HCT116 (cell line): ENCODE measurements at regions not wholly inside any gene's neighbourhood (a gene's known extent, or its start where the extent isn't known, plus 50 kb on each side); places are given as distances from the start of the nearest gene placed in this dataset.

Source experiments
- ATAC-seq: fragments of 200-7000 bp; cut with Tn5 transposase; 2 replicates; pipeline ENCODE4 v1.9.1; 2020; ENCODE audit warnings: mild to moderate bottlenecking, moderate library complexity
- BruUV-seq: library from RNA; stranded (reverse); fragments of 400-500 nt; replicated peaks from 2 replicates; lab custom pipeline; 2021; lab: Mats Ljungman, UMichigan
- CTCF ChIA-PET: fragments of 300-600 bp; sonication (Branson Sonifier 250); formaldehyde crosslinking; loops from one replicate; lab custom pipeline; 2021; ENCODE audit warnings: antibody characterized with exemption; lab: Charles Lee
- POLR2A ChIA-PET: fragments of 300-600, 350-600 bp; sonication (Branson Sonifier 250); formaldehyde crosslinking; loops from one replicate; lab custom pipeline; 2021; ENCODE audit warnings: antibody characterized with exemption; lab: Charles Lee
- RAD21 ChIA-PET, 2 experiments: fragments of 300-600 bp; sonication (Branson Sonifier 250); formaldehyde crosslinking; loops; one replicate each; lab custom pipeline; 2023; ENCODE audit warnings: low total read pairs in 2 of 2; ENCODE audit not compliant: uncharacterized antibody in 2 of 2, unreplicated experiment in 2 of 2, low non-redundant PET in 1 of 2; lab: Charles Lee
- DNase-seq: peaks from one replicate; pipeline ENCODE4 v3.0.0-alpha.2; 2010; ENCODE audit warnings: low read depth, low spot score
- H2AFZ ChIP-seq: fragments of 200-600 bp; shearing (Covaris generic), sonication (generic); 2 replicates; pipeline ENCODE4 v1.6.1; 2017; ENCODE audit warnings: low read depth, mixed run types, mixed read lengths, antibody characterized with exemption, low read length; ENCODE audit not compliant: poor library complexity, severe bottlenecking
- H3K27ac ChIP-seq: 2 replicates; pipeline ENCODE4 v1.5.1; 2012; ENCODE audit warnings: low read depth, low read length
- H3K27me3 ChIP-seq: fragments of 200-600 bp; sonication (generic); 2 replicates; pipeline ENCODE4 v1.6.1; 2016; ENCODE audit warnings: mixed run types, low read length, mixed read lengths; ENCODE audit not compliant: insufficient read depth
- H3K36me3 ChIP-seq, 2 experiments: fragments of 200-500 bp in 1 of 2; fragments of 200-600 bp in 1 of 2; sonication (Bioruptor generic) in 1 of 2; sonication (generic) in 1 of 2; 2 replicates each; pipeline versions ENCODE4 v1.5.1 to v1.6.1; 2014 to 2016; ENCODE audit warnings: low read length in 2 of 2, inconsistent platforms in 1 of 2, mixed read lengths in 1 of 2, mixed run types in 1 of 2; ENCODE audit not compliant: insufficient read depth in 2 of 2, control insufficient read depth in 1 of 2
- H3K4me1 ChIP-seq, 2 experiments: fragments of 200-600 bp in 1 of 2; sonication (generic) in 1 of 2; 2 replicates each; pipeline versions ENCODE4 v1.5.1 to v1.6.1; 2012 to 2017; ENCODE audit warnings: low read length in 2 of 2, inconsistent platforms in 1 of 2, mild to moderate bottlenecking in 1 of 2, mixed read lengths in 1 of 2, mixed run types in 1 of 2, moderate library complexity in 1 of 2; ENCODE audit not compliant: insufficient read depth in 2 of 2, control insufficient read depth in 1 of 2
- H3K4me2 ChIP-seq: fragments of 200-600 bp; sonication (generic); 2 replicates; pipeline ENCODE4 v1.6.1; 2017; ENCODE audit warnings: mixed run types, low read length, mixed read lengths
- H3K4me3 ChIP-seq, 2 experiments: fragments of 200-600 bp in 1 of 2; sonication (generic) in 1 of 2; replicated peaks in 1 of 2; 2 replicates each; pipeline ENCODE4 v1.5.1; 2011 to 2016; ENCODE audit warnings: low read length in 2 of 2, control low read depth in 1 of 2, low read depth in 1 of 2, mild to moderate bottlenecking in 1 of 2, mixed read lengths in 1 of 2, mixed run types in 1 of 2
- H3K79me2 ChIP-seq: fragments of 200-600 bp; sonication (generic); 2 replicates; pipeline ENCODE4 v1.6.1; 2017; ENCODE audit warnings: mild to moderate bottlenecking, mixed run types, low read length, moderate library complexity, mixed read lengths; ENCODE audit not compliant: insufficient read depth
- H3K9ac ChIP-seq: fragments of 200-600 bp; sonication (generic); 2 replicates; pipeline ENCODE4 v1.6.1; 2016; ENCODE audit warnings: low read length, mixed read lengths
- H3K9me2 ChIP-seq: fragments of 200-600 bp; sonication (generic), shearing (Covaris generic); 2 replicates; pipeline ENCODE4 v1.6.1; 2017; ENCODE audit warnings: mixed run types, mild to moderate bottlenecking, moderate library complexity; ENCODE audit not compliant: insufficient read depth
- H3K9me3 ChIP-seq, 2 experiments: fragments of 200-500 bp in 1 of 2; fragments of 200-600 bp in 1 of 2; sonication (Bioruptor generic) in 1 of 2; sonication (generic) in 1 of 2; 2 replicates each; pipeline ENCODE4 v1.6.1; 2014 to 2017; ENCODE audit warnings: low read length in 2 of 2, mixed read lengths in 2 of 2, inconsistent platforms in 1 of 2, low read depth in 1 of 2, mild to moderate bottlenecking in 1 of 2, mixed run types in 1 of 2, moderate library complexity in 1 of 2; ENCODE audit not compliant: control insufficient read depth in 1 of 2, insufficient read depth in 1 of 2
- H4K20me1 ChIP-seq: fragments of 200-600 bp; sonication (generic), shearing (Covaris generic); 2 replicates; pipeline ENCODE4 v1.6.1; 2017; ENCODE audit warnings: mixed run types, mild to moderate bottlenecking, moderate library complexity; ENCODE audit not compliant: insufficient read depth
- CBX3 ChIP-seq: IDR thresholded peaks from 2 replicates; pipeline ENCODE4 v1.6.1; 2012; ENCODE audit warnings: low read depth
- EGR1 ChIP-seq: IDR thresholded peaks from 2 replicates; pipeline ENCODE4 v1.6.1; 2012; ENCODE audit warnings: low read depth
- ELF1 ChIP-seq: IDR thresholded peaks from 2 replicates; pipeline ENCODE4 v1.6.1; 2012; ENCODE audit warnings: low read depth, borderline replicate concordance
- EZH2 ChIP-seq: fragments of 200-600 bp; sonication (generic); IDR thresholded peaks from 2 replicates; pipeline ENCODE4 v1.6.1; 2017; ENCODE audit warnings: antibody characterized with exemption, mixed run types
- FOSL1 ChIP-seq: IDR thresholded peaks from 2 replicates; pipeline ENCODE4 v1.6.1; 2012; ENCODE audit warnings: low read depth
- JUND ChIP-seq: IDR thresholded peaks from 2 replicates; pipeline ENCODE4 v1.6.1; 2012
- POLR2A ChIP-seq: IDR thresholded peaks from 2 replicates; pipeline ENCODE4 v1.7.0; 2011; ENCODE audit warnings: borderline replicate concordance; ENCODE audit not compliant: insufficient read depth, insufficient read length; ENCODE audit errors: extremely low read depth
- POLR2AphosphoS5 ChIP-seq: IDR thresholded peaks from 2 replicates; pipeline ENCODE4 v1.6.1; 2011; ENCODE audit warnings: mild to moderate bottlenecking, low read depth, low read length, moderate library complexity
- SIN3A ChIP-seq: IDR thresholded peaks from 2 replicates; pipeline ENCODE4 v1.6.1; 2012; ENCODE audit warnings: low read depth
- SP1 ChIP-seq: IDR thresholded peaks from 2 replicates; pipeline ENCODE4 v1.6.1; 2012; ENCODE audit warnings: low read depth
- TCF7L2 ChIP-seq: IDR thresholded peaks from 2 replicates; pipeline ENCODE4 v1.7.0; 2011; ENCODE audit warnings: borderline replicate concordance, inconsistent platforms; ENCODE audit not compliant: insufficient read depth, insufficient read length; ENCODE audit errors: extremely low read depth
- YY1 ChIP-seq: IDR thresholded peaks from 2 replicates; pipeline ENCODE4 v1.6.1; 2011; ENCODE audit warnings: low read length, low read depth, moderate library complexity, mild to moderate bottlenecking; ENCODE audit not compliant: insufficient replicate concordance; ENCODE audit errors: extremely low read depth
- ZFX ChIP-seq: fragments of 450-650 bp; IDR thresholded peaks from 2 replicates; pipeline ENCODE4 v1.6.1; 2017
- ZNF274 ChIP-seq: fragments of 200-500 bp; sonication (Bioruptor generic); IDR thresholded peaks from 2 replicates; pipeline ENCODE4 v1.6.1; 2014; ENCODE audit warnings: mild to moderate bottlenecking, low read depth, low read length, inconsistent platforms
- intact Hi-C: fragments of 100-400 bp; cut with micrococcal nuclease; formaldehyde crosslinking; loops from 2 replicates; pipeline ENCODE4 v1.10.0; 2022
- TF ChIP-seq, protein P1 (sequence below): IDR thresholded peaks from 2 replicates; pipeline ENCODE4 v1.6.1; 2012
- TF ChIP-seq, protein P2 (sequence below), 3 experiments: fragments of 200-600 bp in 1 of 3; sonication (generic) in 1 of 3; IDR thresholded peaks in 2 of 3; conservative IDR thresholded peaks in 1 of 3; 2 replicates each; pipeline ENCODE4 v1.5.1; 2012 to 2017; ENCODE audit warnings: low read depth in 2 of 3, low read length in 2 of 3, antibody characterized with exemption in 1 of 3, borderline replicate concordance in 1 of 3, control low read depth in 1 of 3, mild to moderate bottlenecking in 1 of 3, mixed read lengths in 1 of 3, mixed run types in 1 of 3, moderate library complexity in 1 of 3; ENCODE audit not compliant: insufficient read depth in 1 of 3
- TF ChIP-seq, protein P3 (sequence below): IDR thresholded peaks from 2 replicates; pipeline ENCODE4 v1.6.1; 2012; ENCODE audit warnings: low read depth
- TF ChIP-seq, protein P4 (sequence below): IDR thresholded peaks from 2 replicates; pipeline ENCODE4 v1.6.1; 2011; ENCODE audit warnings: mild to moderate bottlenecking, low read length, moderate library complexity; ENCODE audit not compliant: insufficient replicate concordance; ENCODE audit errors: extremely low read depth

DNA sequence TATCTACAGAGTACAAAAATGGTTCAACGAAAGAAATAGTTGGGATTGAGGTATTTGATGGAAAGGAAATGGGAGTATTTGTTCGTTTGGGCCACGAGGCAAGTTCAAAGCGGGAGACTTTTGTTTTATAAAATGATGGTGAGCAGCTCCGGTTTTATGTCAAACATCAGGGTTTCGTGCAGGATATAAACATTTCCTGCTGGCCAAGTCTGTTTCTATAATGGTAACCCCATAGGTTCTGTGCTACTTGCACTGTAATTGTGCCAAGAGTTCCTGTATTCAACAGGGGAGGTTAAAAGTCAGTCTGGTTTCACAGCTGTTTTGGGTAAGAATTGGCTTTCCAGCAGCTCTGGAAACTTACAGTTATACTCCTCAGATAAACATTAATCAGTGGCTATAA lies 290.3 kb upstream of the NRIP1 start (continued):
- no peak for TF ChIP-seq ZNF274
- no peak for TF ChIP-seq SP1
- TF ChIP-seq, protein P1, sequence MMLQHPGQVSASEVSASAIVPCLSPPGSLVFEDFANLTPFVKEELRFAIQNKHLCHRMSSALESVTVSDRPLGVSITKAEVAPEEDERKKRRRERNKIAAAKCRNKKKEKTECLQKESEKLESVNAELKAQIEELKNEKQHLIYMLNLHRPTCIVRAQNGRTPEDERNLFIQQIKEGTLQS, result no peak
- TF ChIP-seq, protein P2, sequence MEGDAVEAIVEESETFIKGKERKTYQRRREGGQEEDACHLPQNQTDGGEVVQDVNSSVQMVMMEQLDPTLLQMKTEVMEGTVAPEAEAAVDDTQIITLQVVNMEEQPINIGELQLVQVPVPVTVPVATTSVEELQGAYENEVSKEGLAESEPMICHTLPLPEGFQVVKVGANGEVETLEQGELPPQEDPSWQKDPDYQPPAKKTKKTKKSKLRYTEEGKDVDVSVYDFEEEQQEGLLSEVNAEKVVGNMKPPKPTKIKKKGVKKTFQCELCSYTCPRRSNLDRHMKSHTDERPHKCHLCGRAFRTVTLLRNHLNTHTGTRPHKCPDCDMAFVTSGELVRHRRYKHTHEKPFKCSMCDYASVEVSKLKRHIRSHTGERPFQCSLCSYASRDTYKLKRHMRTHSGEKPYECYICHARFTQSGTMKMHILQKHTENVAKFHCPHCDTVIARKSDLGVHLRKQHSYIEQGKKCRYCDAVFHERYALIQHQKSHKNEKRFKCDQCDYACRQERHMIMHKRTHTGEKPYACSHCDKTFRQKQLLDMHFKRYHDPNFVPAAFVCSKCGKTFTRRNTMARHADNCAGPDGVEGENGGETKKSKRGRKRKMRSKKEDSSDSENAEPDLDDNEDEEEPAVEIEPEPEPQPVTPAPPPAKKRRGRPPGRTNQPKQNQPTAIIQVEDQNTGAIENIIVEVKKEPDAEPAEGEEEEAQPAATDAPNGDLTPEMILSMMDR (IDR thresholded peaks at IDR 0.05 in 2 of 3, conservative IDR thresholded peaks at IDR 0.05 in 1 of 3; ENCODE audit: borderline replicate concordance in 1 of 3, insufficient read depth in 1 of 3, low read depth in 2 of 3, low read length in 2 of 3), result no peak
- no peak for TF ChIP-seq EGR1
- TF ChIP-seq SIN3A, result no peak
- TF ChIP-seq POLR2AphosphoS5, result no peak

DNA sequence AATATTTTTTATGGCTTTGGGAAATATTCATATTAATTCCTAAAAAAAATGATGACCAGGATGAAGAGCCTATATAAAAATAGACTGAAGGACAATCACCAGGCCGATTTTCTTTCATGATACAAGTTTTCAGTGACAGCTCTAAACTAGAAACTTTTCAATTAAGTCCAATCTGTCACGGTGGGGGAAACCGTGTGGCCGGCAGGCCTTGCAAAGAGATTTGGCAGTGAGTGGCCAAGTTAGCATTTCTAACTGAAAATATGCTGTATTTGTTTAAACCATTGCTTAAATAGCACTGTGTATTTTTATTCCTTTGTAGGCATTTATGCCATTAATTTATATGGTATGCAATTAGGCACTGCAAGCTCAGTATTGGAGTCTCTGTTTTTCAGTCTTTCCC lies 294.5 kb upstream of the NRIP1 start:
- no peak overlapping the region for H3K4me2 ChIP-seq
- H3K79me2 ChIP-seq, result no peaks in the 10 kb centered on the region
- ATAC-seq (no peak), DNase-seq (no peak)
- H3K27ac ChIP-seq, result no peak overlapping the region
- RAD21 ChIA-PET, result no interaction called here
- no peaks in the 10 kb centered on the region for H3K27me3 ChIP-seq
- no TSS peak for BruUV-seq
- no peaks in the 10 kb centered on the region for H3K9me3 ChIP-seq
- no peak overlapping the region for H3K4me3 ChIP-seq
- CTCF ChIA-PET, result no interaction called here
- no peak overlapping the region for H3K9ac ChIP-seq
- POLR2A ChIA-PET, result no interaction called here
- H2AFZ ChIP-seq, result no peak overlapping the region
- H3K36me3 ChIP-seq, result no peaks in the 10 kb centered on the region
- no peaks in the 10 kb centered on the region for H3K4me1 ChIP-seq
- intact Hi-C loops, result no loop called here
- H3K9me2 ChIP-seq, result no peaks in the 10 kb centered on the region
- H4K20me1 ChIP-seq, result no peaks in the 10 kb centered on the region
- TF ChIP-seq TCF7L2 (no peak), EZH2 (no peak), ELF1 (no peak), ZFX (no peak), JUND (no peak), FOSL1 (no peak), ZNF274 (no peak), EGR1 (no peak), POLR2A (no peak), SP1 (no peak), POLR2AphosphoS5 (no peak), YY1 (no peak), CBX3 (no peak)
- TF ChIP-seq, protein P1, result no peak
- TF ChIP-seq, protein P3, sequence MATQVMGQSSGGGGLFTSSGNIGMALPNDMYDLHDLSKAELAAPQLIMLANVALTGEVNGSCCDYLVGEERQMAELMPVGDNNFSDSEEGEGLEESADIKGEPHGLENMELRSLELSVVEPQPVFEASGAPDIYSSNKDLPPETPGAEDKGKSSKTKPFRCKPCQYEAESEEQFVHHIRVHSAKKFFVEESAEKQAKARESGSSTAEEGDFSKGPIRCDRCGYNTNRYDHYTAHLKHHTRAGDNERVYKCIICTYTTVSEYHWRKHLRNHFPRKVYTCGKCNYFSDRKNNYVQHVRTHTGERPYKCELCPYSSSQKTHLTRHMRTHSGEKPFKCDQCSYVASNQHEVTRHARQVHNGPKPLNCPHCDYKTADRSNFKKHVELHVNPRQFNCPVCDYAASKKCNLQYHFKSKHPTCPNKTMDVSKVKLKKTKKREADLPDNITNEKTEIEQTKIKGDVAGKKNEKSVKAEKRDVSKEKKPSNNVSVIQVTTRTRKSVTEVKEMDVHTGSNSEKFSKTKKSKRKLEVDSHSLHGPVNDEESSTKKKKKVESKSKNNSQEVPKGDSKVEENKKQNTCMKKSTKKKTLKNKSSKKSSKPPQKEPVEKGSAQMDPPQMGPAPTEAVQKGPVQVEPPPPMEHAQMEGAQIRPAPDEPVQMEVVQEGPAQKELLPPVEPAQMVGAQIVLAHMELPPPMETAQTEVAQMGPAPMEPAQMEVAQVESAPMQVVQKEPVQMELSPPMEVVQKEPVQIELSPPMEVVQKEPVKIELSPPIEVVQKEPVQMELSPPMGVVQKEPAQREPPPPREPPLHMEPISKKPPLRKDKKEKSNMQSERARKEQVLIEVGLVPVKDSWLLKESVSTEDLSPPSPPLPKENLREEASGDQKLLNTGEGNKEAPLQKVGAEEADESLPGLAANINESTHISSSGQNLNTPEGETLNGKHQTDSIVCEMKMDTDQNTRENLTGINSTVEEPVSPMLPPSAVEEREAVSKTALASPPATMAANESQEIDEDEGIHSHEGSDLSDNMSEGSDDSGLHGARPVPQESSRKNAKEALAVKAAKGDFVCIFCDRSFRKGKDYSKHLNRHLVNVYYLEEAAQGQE, result no peak
- TF ChIP-seq, protein P4, sequence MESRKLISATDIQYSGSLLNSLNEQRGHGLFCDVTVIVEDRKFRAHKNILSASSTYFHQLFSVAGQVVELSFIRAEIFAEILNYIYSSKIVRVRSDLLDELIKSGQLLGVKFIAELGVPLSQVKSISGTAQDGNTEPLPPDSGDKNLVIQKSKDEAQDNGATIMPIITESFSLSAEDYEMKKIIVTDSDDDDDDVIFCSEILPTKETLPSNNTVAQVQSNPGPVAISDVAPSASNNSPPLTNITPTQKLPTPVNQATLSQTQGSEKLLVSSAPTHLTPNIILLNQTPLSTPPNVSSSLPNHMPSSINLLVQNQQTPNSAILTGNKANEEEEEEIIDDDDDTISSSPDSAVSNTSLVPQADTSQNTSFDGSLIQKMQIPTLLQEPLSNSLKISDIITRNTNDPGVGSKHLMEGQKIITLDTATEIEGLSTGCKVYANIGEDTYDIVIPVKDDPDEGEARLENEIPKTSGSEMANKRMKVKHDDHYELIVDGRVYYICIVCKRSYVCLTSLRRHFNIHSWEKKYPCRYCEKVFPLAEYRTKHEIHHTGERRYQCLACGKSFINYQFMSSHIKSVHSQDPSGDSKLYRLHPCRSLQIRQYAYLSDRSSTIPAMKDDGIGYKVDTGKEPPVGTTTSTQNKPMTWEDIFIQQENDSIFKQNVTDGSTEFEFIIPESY, result no peak
